SH-SY5Y (cell line): ENCODE measurements at regions not wholly inside any gene's neighbourhood (a gene's known extent, or its start where the extent isn't known, plus 50 kb on each side); places are given as distances from the start of the nearest gene placed in this dataset.

Experiments used
- GATA2 ChIP-seq: IDR thresholded peaks from 2 replicates; pipeline ENCODE4 v1.6.1; 2011; ENCODE audit warnings: mild to moderate bottlenecking, low read depth, low read length
- GATA3 ChIP-seq: IDR thresholded peaks from 2 replicates; pipeline ENCODE4 v1.6.1; 2011; ENCODE audit warnings: low read depth, mild to moderate bottlenecking, low read length, moderate library complexity

GRCh38 chr4:115366390-115366789 lies 253.0 kb upstream of the NDST4 start:
- TF ChIP-seq GATA2: no peak
- TF ChIP-seq GATA3: no peak
